Activated naive CD4-positive, alpha-beta T cell treated with anti-CD3 and anti-CD28 coated beads, Interleukin-2, amount 10 ng/mL, durations not matched to agents 7 days and 5 days (primary cell): ENCODE measurements at regions not wholly inside any gene's neighbourhood (a gene's known extent, or its start where the extent isn't known, plus 50 kb on each side); places are given as distances from the start of the nearest gene placed in this dataset.

Experiments
- CTCF ChIA-PET: fragments of 350-600 bp; sonication (Branson Sonifier 250); formaldehyde crosslinking; loops from one replicate; lab custom pipeline; 2021; ENCODE audit warnings: antibody characterized with exemption; lab: Charles Lee
- DNase-seq: peaks from one replicate; pipeline ENCODE4 v3.0.0-alpha.2; 2020
- H3K27ac Mint-ChIP-seq: one replicate; pipeline ENCODE4 v1.8.0; 2021; ENCODE audit warnings: mild to moderate bottlenecking, moderate library complexity, mixed read lengths
- H3K27me3 Mint-ChIP-seq: one replicate; pipeline ENCODE4 v1.8.0; 2021; ENCODE audit warnings: mild to moderate bottlenecking, mixed read lengths
- H3K36me3 Mint-ChIP-seq: one replicate; pipeline ENCODE4 v1.8.0; 2021; ENCODE audit warnings: mixed read lengths
- H3K4me1 Mint-ChIP-seq: one replicate; pipeline ENCODE4 v1.8.0; 2021; ENCODE audit warnings: mixed read lengths
- H3K4me3 Mint-ChIP-seq: one replicate; pipeline ENCODE4 v1.8.0; 2021; ENCODE audit warnings: mild to moderate bottlenecking, moderate library complexity, mixed read lengths
- H3K9me3 Mint-ChIP-seq: one replicate; pipeline ENCODE4 v1.8.0; 2021; ENCODE audit warnings: mixed read lengths

- CTCF ChIA-PET, result no interaction called here
- no peak for DNase-seq
Observed at GRCh38 chr2:180370511-180371205, 363.6 kb upstream of the CWC22 start.

GRCh38 chr2:180368881-180369280, 361.8 kb upstream of the CWC22 start:
- Mint-ChIP-seq H3K27ac (no peak overlapping the region), H3K27me3 (no peaks in the 10 kb centered on the region), H3K4me1 (no peaks in the 10 kb centered on the region), H3K9me3 (no peaks in the 10 kb centered on the region), H3K36me3 (no peaks in the 10 kb centered on the region), H3K4me3 (no peak overlapping the region)
- CTCF ChIA-PET, result no interaction called here
- DNase-seq, result no peak

More at GRCh38 chr2:180370511-180371205, 363.6 kb upstream of the CWC22 start:
- no peak overlapping the region for H3K4me3 Mint-ChIP-seq
- no peak overlapping the region for H3K27ac Mint-ChIP-seq
- no peaks in the 10 kb centered on the region for H3K4me1 Mint-ChIP-seq
- no peaks in the 10 kb centered on the region for H3K27me3 Mint-ChIP-seq
- no peaks in the 10 kb centered on the region for H3K36me3 Mint-ChIP-seq
- H3K9me3 Mint-ChIP-seq, result no peaks in the 10 kb centered on the region

GRCh38 chr2:180367815-180368214, 360.7 kb upstream of the CWC22 start:
- DNase-seq, result no peak
- Mint-ChIP-seq H3K9me3 (no peaks in the 10 kb centered on the region), H3K4me3 (no peak overlapping the region), H3K27ac (no peak overlapping the region), H3K27me3 (no peaks in the 10 kb centered on the region), H3K36me3 (no peaks in the 10 kb centered on the region), H3K4me1 (no peaks in the 10 kb centered on the region)
- CTCF ChIA-PET, result no interaction called here

- Mint-ChIP-seq H3K9me3 (no peaks in the 10 kb centered on the region), H3K27ac (no peak overlapping the region), H3K4me1 (no peaks in the 10 kb centered on the region), H3K36me3 (no peaks in the 10 kb centered on the region), H3K27me3 (no peaks in the 10 kb centered on the region), H3K4me3 (no peak overlapping the region)
- CTCF ChIA-PET, result no interaction called here
- DNase-seq, result no peak
Observed at GRCh38 chr2:180366481-180366880, 359.4 kb upstream of the CWC22 start.

GRCh38 chr2:180364719-180365118, 357.6 kb upstream of the CWC22 start:
- Mint-ChIP-seq H3K9me3 (no peaks in the 10 kb centered on the region), H3K27me3 (no peaks in the 10 kb centered on the region), H3K4me3 (no peak overlapping the region), H3K36me3 (no peaks in the 10 kb centered on the region), H3K4me1 (no peaks in the 10 kb centered on the region), H3K27ac (no peak overlapping the region)
- CTCF ChIA-PET, result no interaction called here
- no peak for DNase-seq

GRCh38 chr2:180360283-180360618, 353.2 kb upstream of the CWC22 start:
- H3K4me3 Mint-ChIP-seq, result no peak overlapping the region
- no peaks in the 10 kb centered on the region for H3K9me3 Mint-ChIP-seq
- DNase-seq, result no peak
- CTCF ChIA-PET, result no interaction called here
- H3K27ac Mint-ChIP-seq, result no peak overlapping the region
- no peaks in the 10 kb centered on the region for H3K4me1 Mint-ChIP-seq
- H3K36me3 Mint-ChIP-seq, result no peaks in the 10 kb centered on the region
- no peaks in the 10 kb centered on the region for H3K27me3 Mint-ChIP-seq

- Mint-ChIP-seq H3K27ac (no peak overlapping the region), H3K27me3 (no peaks in the 10 kb centered on the region), H3K36me3 (no peaks in the 10 kb centered on the region), H3K4me1 (no peaks in the 10 kb centered on the region), H3K9me3 (no peaks in the 10 kb centered on the region), H3K4me3 (no peak overlapping the region)
- no peak for DNase-seq
- CTCF ChIA-PET, result no interaction called here
Observed at GRCh38 chr2:180359522-180360282, 352.6 kb upstream of the CWC22 start.

- CTCF ChIA-PET, result interaction anchor here (0.6 kb wide), 1 partner anchor 701 kb away, joined by 5 read pairs; no protein-coding TSS in a partner anchor
- H3K27me3 Mint-ChIP-seq, result no peaks in the 10 kb centered on the region
- H3K4me3 Mint-ChIP-seq, result no peak overlapping the region
- H3K27ac Mint-ChIP-seq, result no peak overlapping the region
- H3K9me3 Mint-ChIP-seq, result no peaks in the 10 kb centered on the region
- DNase-seq, result no peak
- no peaks in the 10 kb centered on the region for H3K4me1 Mint-ChIP-seq
- H3K36me3 Mint-ChIP-seq, result no peaks in the 10 kb centered on the region
Observed at GRCh38 chr2:180358458-180358857, 351.4 kb upstream of the CWC22 start.

GRCh38 chr2:180356676-180357075, 349.6 kb upstream of the CWC22 start:
- CTCF ChIA-PET, result no interaction called here
- no peak overlapping the region for H3K4me3 Mint-ChIP-seq
- DNase-seq, result no peak

GRCh38 chr2:180352620-180353019, 345.5 kb upstream of the CWC22 start:
- H3K9me3 Mint-ChIP-seq, result no peaks in the 10 kb centered on the region
- CTCF ChIA-PET, result no interaction called here

More at GRCh38 chr2:180356676-180357075, 349.6 kb upstream of the CWC22 start:
- H3K4me1 Mint-ChIP-seq, result no peaks in the 10 kb centered on the region
- H3K36me3 Mint-ChIP-seq, result no peaks in the 10 kb centered on the region
- H3K27me3 Mint-ChIP-seq, result no peaks in the 10 kb centered on the region
- H3K27ac Mint-ChIP-seq, result no peak overlapping the region
- no peaks in the 10 kb centered on the region for H3K9me3 Mint-ChIP-seq

GRCh38 chr2:180349809-180350208, 342.7 kb upstream of the CWC22 start:
- Mint-ChIP-seq H3K4me3 (no peak overlapping the region), H3K9me3 (no peaks in the 10 kb centered on the region), H3K27me3 (no peaks in the 10 kb centered on the region), H3K27ac (no peak overlapping the region), H3K4me1 (no peaks in the 10 kb centered on the region), H3K36me3 (no peaks in the 10 kb centered on the region)
- CTCF ChIA-PET, result no interaction called here
- DNase-seq, result no peak

More at GRCh38 chr2:180352620-180353019, 345.5 kb upstream of the CWC22 start:
- Mint-ChIP-seq H3K27ac (no peak overlapping the region), H3K36me3 (no peaks in the 10 kb centered on the region), H3K4me3 (no peak overlapping the region), H3K27me3 (no peaks in the 10 kb centered on the region), H3K4me1 (no peaks in the 10 kb centered on the region)
- DNase-seq, result no peak

GRCh38 chr2:180343528-180344345, 336.6 kb upstream of the CWC22 start:
- CTCF ChIA-PET, result no interaction called here
- Mint-ChIP-seq H3K4me3 (no peak overlapping the region), H3K4me1 (no peaks in the 10 kb centered on the region), H3K27me3 (no peaks in the 10 kb centered on the region), H3K27ac (no peak overlapping the region), H3K36me3 (no peaks in the 10 kb centered on the region), H3K9me3 (no peaks in the 10 kb centered on the region)
- no peak for DNase-seq

- Mint-ChIP-seq H3K36me3 (no peaks in the 10 kb centered on the region), H3K27ac (no peak overlapping the region)
- DNase-seq, result no peak
Observed at GRCh38 chr2:180337136-180337535, 330.0 kb upstream of the CWC22 start.

GRCh38 chr2:180336550-180336949, 329.5 kb upstream of the CWC22 start:
- CTCF ChIA-PET, result no interaction called here
- Mint-ChIP-seq H3K27me3 (no peaks in the 10 kb centered on the region), H3K27ac (no peak overlapping the region), H3K36me3 (no peaks in the 10 kb centered on the region), H3K9me3 (peaks cover 19% of the 10 kb centered on the region), H3K4me1 (no peaks in the 10 kb centered on the region), H3K4me3 (no peak overlapping the region)
- DNase-seq, result no peak

More at GRCh38 chr2:180337136-180337535, 330.0 kb upstream of the CWC22 start:
- no peaks in the 10 kb centered on the region for H3K27me3 Mint-ChIP-seq
- CTCF ChIA-PET, result no interaction called here
- no peak overlapping the region for H3K4me3 Mint-ChIP-seq
- no peaks in the 10 kb centered on the region for H3K4me1 Mint-ChIP-seq
- peaks cover 19% of the 10 kb centered on the region for H3K9me3 Mint-ChIP-seq
